ENCODE measurements at regions not wholly inside any gene's neighbourhood (a gene's known extent, or its start where the extent isn't known, plus 50 kb on each side); places are given as distances from the start of the nearest gene placed in this dataset.

DNA sequence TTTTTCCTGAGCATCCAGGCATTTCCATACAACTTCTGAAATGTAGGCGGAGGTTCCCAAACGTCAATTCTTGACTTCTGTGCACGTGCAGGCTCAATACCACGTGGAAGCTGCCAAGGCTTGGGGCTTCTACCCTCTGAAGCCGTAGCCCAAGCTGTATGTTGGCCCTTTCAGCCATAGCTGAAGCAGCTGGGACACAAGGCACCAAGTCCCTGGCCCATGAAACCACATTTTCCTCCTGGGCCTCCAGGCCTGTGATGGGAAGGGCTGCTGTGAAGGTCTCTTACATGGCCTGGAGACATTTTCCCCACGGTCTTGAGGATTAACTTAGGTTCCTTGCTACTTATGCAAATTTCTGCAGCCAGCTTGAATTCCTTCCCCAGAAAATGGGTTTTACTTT lies 103.6 kb downstream of the NREP start:
- TF ChIP-seq, protein P1, sequence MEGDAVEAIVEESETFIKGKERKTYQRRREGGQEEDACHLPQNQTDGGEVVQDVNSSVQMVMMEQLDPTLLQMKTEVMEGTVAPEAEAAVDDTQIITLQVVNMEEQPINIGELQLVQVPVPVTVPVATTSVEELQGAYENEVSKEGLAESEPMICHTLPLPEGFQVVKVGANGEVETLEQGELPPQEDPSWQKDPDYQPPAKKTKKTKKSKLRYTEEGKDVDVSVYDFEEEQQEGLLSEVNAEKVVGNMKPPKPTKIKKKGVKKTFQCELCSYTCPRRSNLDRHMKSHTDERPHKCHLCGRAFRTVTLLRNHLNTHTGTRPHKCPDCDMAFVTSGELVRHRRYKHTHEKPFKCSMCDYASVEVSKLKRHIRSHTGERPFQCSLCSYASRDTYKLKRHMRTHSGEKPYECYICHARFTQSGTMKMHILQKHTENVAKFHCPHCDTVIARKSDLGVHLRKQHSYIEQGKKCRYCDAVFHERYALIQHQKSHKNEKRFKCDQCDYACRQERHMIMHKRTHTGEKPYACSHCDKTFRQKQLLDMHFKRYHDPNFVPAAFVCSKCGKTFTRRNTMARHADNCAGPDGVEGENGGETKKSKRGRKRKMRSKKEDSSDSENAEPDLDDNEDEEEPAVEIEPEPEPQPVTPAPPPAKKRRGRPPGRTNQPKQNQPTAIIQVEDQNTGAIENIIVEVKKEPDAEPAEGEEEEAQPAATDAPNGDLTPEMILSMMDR (IDR thresholded peaks at IDR 0.05; ENCODE audit: low read depth, low read length): no peak
- no peak for TF ChIP-seq EZH2phosphoT487 (IDR thresholded peaks at IDR 0.05; ENCODE audit: low read depth)
